ENCODE measurements at regions not wholly inside any gene's neighbourhood (a gene's known extent, or its start where the extent isn't known, plus 50 kb on each side); places are given as distances from the start of the nearest gene placed in this dataset.

GRCh38 chr2:52821631-52822030 lies 946.0 kb upstream of the CHAC2 start:
- DNase-seq = no peak

GRCh38 chr2:52818958-52819357 lies 948.6 kb upstream of the CHAC2 start:
- no peak for DNase-seq

- no peak for DNase-seq
These were observed 957.1 kb upstream of the CHAC2 start for GRCh38 chr2:52810460-52810859.

GRCh38 chr2:52805901-52806410 lies 961.6 kb upstream of the CHAC2 start:
- DNase-seq = no peak

- no peak for DNase-seq
These were observed 973.0 kb upstream of the CHAC2 start for GRCh38 chr2:52794581-52794980.

GRCh38 chr2:52779446-52779845 lies 988.2 kb upstream of the CHAC2 start:
- no peak for DNase-seq

GRCh38 chr2:52776571-52776970 lies 991.0 kb upstream of the CHAC2 start:
- DNase-seq = no peak

GRCh38 chr2:52775674-52776073 lies 991.9 kb upstream of the CHAC2 start:
- no peak for DNase-seq

GRCh38 chr2:52765735-52766134 lies 1001.9 kb upstream of the CHAC2 start:
- no peak for DNase-seq

- no peak for DNase-seq
These were observed 1017.8 kb upstream of the CHAC2 start for GRCh38 chr2:52749764-52750163.

GRCh38 chr2:52745144-52745543 lies 1022.5 kb upstream of the CHAC2 start:
- no peak for DNase-seq

GRCh38 chr2:52732849-52733395 lies 1034.7 kb upstream of the CHAC2 start:
- DNase-seq = no peak

GRCh38 chr2:52724585-52724984 lies 1043.0 kb upstream of the CHAC2 start:
- DNase-seq = no peak

GRCh38 chr2:52717836-52718235 lies 1049.8 kb upstream of the CHAC2 start:
- DNase-seq = no peak

- no peak for DNase-seq
These were observed 1056.6 kb upstream of the CHAC2 start for GRCh38 chr2:52710810-52711618.

GRCh38 chr2:52704251-52704650 lies 1063.4 kb upstream of the CHAC2 start:
- DNase-seq = no peak

- DNase-seq = no peak
These were observed 1064.6 kb upstream of the CHAC2 start for GRCh38 chr2:52703004-52703403.

- DNase-seq = no peak
These were observed 1069.2 kb upstream of the CHAC2 start for GRCh38 chr2:52698408-52698807.

GRCh38 chr2:52697690-52698089 lies 1069.9 kb upstream of the CHAC2 start:
- DNase-seq = no peak

- DNase-seq = no peak
These were observed 1071.9 kb upstream of the CHAC2 start for GRCh38 chr2:52695731-52696130.

- DNase-seq = no peak
These were observed 1080.7 kb upstream of the CHAC2 start for GRCh38 chr2:52686935-52687334.

GRCh38 chr2:52676056-52676455 lies 1091.5 kb upstream of the CHAC2 start:
- DNase-seq = no peak

GRCh38 chr2:52668724-52669123 lies 1098.9 kb upstream of the CHAC2 start:
- no peak for DNase-seq

- DNase-seq = no peak
These were observed 1108.1 kb upstream of the CHAC2 start for GRCh38 chr2:52659546-52659945.

- DNase-seq = no peak
These were observed 1109.0 kb upstream of the CHAC2 start for GRCh38 chr2:52658598-52658997.

Measured in NK-92 treated with Interleukin-12 subunit alpha and Interleukin-12 subunit beta, amount 100 ng/mL, for 24 hours (cell line).